ENCODE measurements at regions not wholly inside any gene's neighbourhood (a gene's known extent, or its start where the extent isn't known, plus 50 kb on each side); places are given as distances from the start of the nearest gene placed in this dataset.

- no peak for DNase-seq (ENCODE audit: low read depth)
These were observed 85.3 kb downstream of the C16orf95 start for GRCh38 chr16:87231911-87232310.

DNA sequence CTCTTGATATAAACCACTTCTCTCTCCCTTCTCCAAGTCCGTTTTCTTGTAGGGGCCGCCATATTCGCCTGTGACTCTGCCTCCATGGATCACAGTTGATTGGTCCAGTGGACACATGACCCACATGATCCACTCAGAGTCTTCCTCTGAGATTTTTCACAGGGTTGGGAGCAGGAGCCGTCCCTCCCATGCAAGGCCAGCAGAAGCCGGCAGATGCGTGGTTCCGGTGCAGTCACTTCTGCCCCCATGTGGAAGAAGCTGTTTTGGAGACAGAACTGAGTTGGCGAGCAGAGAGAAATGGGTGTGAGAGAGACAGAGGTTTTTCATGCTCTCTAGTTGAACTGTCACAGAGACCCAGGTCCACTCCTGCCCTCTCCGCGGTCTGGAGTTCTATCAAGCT, 83.3 kb downstream of the C16orf95 start:
- no peak for DNase-seq (ENCODE audit: low read depth)

DNA sequence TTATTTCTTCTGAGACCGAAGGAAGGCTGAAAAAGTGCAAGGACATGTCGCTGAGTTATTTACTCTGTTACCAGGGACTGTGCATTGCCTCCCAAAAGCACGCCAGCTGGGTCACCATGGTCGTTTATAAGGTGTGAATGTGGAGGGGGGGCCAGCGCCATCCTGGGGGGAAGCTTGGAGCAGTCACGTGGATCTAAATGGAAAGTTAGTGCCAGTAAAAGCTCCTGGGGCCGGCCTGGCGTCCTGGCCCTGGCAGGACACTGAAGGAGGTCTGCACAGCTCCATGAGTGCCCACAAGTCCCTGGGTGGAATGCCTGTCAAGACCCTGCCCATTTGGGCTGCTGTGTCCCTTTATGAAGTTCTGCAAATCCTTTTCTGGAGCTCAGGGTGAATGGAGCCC, 82.6 kb downstream of the C16orf95 start:
- DNase-seq (ENCODE audit: low read depth): no peak

DNA sequence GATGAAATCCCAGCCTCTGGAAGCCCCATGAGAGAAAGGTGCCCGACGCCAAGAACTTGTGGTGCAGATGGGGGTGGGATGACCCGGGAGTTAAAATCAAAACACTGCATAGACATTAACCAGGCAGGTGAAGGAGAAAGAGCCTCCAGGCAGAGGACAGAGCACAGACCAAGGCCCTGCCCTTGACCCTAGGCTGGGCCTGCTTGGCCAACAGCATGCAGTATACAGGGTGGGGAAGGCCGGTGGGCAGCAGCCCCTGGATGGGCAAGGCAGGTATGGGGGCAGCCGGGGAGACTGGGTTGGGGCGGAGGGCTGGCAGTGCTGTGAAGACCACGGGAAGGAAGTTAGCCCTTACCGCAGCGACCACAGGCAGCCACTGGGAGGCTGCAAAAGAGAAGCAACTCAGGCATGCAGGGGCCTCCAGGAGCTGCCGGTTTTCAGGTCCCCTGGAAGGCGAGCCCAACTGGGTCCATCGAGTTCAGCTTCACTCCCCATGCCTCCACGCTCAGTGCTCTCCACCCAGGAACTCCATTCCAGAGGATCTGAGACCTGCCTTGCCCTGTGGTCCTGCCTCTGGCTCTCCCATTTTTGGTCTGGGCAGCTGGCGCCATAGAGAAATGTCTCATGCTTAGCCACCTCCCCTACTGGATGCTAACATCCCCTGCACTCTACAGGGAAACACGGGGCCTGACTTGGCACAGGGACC, 81.2 kb downstream of the C16orf95 start:
- DNase-seq (ENCODE audit: low read depth): no peak

DNA sequence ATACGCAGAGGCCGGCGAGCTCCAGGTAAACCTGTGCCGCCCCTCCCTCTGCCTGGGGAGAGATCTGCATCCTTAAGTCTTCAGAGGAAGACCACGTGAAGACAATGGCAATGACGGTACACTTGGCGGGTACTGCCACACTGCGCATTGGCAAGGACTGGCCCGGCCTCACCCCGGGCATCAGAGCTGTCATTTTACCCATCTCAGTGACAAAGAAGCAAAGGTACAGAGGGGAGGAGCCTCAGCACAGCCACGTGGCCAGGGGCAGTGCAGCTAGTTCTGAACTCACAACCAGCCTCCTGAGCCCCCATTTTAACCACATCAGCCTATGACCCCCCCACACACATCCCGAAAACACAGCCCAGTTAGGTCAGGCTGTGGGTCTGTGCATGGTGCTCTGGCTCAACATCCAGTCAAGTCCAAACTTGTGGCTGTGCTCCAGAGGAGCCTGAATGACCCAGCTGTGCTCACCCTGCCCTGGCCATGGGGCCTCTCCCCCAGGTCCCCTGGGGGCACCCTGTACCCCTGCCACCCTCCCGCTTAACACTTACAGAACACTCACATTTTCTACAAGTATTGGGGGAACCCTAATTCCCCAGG, 80.6 kb downstream of the C16orf95 start:
- no peak for DNase-seq (ENCODE audit: low read depth)

DNA sequence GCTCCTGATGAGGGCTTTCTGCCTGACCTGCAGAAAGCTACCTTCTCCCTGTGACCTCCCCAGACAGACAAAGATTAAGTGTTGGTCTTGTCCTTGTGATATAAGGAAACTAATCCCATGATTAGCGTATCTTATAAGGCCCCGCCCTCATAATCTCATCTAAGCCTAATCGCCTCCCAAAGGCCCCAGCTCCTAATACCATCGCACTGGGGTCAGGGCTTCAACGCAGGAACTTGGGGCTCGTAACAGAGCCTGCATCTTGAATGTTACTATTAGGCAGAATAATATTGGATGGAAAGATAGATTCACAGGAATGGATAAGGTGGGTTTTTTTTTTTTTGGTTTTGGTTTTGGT, 78.9 kb downstream of the C16orf95 start:
- no peak for DNase-seq (ENCODE audit: low read depth)

DNA sequence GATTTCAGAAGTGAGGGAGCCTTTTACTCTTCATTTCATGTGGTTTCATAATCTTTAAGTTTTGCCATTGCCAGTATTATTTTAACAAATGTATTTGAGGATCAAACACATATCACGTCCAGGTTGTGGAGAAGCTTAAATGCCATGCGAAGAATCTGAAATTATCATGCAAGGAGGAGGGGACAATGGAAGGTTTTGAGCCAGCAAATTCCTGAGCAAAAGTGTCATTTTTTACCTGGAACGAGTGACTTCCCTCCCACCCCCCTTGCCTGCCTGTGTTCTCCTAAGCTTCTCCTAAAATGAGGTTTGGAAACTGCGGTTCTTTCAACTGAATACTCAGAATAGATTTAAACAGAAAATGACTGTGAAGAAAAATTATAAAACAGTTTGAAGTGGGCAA, 77.6 kb downstream of the C16orf95 start:
- DNase-seq (ENCODE audit: low read depth): no peak

GRCh38 chr16:87240211-87241136, 76.7 kb downstream of the C16orf95 start:
- no peak for DNase-seq (ENCODE audit: low read depth)

DNA sequence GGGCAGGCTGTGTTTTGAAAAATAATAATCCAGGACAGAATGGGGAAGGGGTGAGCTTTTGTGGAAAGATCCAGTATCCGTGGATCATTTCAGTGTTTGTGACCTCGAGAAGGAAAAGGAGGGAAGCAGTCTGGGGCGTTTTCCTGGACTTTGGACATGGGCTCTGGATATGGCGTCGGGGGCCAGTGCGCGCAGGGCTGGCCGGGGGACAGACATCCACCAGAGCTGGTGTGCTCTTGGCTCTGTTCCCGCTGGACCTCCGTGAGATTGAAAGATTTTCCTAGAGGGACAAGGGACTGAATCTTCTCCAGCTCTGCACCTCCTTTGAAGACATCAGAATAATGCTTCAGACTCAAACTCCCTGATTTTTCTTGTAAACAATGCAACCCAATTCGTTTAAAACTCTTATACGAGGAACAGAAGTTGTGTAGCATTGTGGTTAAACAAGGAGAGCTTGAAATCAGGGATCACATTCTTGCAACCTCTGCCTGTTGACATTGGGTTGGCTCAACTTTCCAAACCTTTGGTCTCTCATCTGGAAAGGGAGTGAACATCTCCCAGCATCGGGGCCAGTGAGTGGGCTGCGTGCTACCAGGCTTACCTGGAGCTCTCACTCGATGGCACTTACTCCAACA, 75.9 kb downstream of the C16orf95 start:
- no peak for DNase-seq (ENCODE audit: low read depth)

DNA sequence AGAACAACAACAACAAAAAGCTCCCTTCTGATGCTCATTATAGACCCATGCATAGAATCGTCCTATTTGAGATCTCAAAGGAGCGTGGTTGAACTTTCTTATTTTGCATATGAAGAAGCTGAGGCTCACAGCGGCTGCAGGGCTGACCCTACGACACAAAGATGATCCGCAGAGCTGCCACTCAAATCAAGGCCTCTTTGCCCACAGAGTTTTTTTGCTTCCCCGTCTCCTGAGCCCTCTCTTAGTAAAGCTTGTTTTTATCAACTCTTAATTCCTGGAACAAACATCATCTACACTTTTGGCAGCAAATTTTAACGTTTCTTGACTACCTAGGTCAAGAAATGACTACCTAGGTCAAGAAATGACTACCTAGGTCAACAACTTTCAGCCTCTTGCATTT, 73.7 kb downstream of the C16orf95 start:
- no peak for DNase-seq (ENCODE audit: low read depth)

- DNase-seq (ENCODE audit: low read depth): no peak
These were observed 72.5 kb downstream of the C16orf95 start for GRCh38 chr16:87244636-87245197.

DNA sequence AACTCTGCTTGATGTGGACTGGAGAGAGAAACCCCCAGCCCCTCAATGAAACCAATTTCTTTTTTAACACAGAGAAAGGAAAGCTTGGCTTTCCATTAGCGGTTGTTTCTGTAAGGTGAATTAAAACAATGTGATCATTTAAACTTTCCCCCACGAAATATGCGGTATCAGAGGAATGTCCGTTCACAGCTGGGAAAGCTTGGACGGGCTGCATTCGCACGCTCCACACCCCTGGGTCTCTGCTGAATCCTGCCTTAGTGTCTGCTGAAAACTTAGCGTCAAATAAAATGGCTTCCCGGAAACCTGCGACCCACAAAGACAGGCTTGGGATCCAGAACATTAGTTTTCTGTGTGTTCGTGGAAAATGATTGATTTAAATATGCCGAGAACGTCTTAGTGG, 71.7 kb downstream of the C16orf95 start:
- no peak for DNase-seq (ENCODE audit: low read depth)

- DNase-seq (ENCODE audit: low read depth): no peak
These were observed 70.7 kb downstream of the C16orf95 start for GRCh38 chr16:87246269-87247065.

DNA sequence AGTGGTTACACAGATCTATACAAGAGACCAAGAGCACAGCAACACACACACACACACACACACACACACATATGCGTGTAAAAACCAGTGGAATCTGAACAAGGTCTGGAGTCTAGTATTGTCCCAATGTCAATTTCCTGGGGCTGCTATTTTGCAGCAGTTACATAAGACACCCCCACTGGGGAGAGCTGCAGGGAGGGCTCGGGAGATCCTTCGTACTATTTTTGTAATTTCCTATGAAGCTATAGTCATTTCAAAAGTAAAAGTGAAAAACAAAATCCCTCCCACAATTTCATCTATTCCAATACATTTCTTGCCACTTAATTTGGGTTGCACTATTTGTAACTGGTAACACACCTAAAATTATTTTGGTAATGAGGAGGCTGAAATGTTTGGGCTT, 68.5 kb downstream of the C16orf95 start:
- no peak for DNase-seq (ENCODE audit: low read depth)

GRCh38 chr16:87249425-87249824, 67.8 kb downstream of the C16orf95 start:
- no peak for DNase-seq (ENCODE audit: low read depth)

- DNase-seq (ENCODE audit: low read depth): no peak
These were observed 66.7 kb downstream of the C16orf95 start for GRCh38 chr16:87250431-87250960.

DNA sequence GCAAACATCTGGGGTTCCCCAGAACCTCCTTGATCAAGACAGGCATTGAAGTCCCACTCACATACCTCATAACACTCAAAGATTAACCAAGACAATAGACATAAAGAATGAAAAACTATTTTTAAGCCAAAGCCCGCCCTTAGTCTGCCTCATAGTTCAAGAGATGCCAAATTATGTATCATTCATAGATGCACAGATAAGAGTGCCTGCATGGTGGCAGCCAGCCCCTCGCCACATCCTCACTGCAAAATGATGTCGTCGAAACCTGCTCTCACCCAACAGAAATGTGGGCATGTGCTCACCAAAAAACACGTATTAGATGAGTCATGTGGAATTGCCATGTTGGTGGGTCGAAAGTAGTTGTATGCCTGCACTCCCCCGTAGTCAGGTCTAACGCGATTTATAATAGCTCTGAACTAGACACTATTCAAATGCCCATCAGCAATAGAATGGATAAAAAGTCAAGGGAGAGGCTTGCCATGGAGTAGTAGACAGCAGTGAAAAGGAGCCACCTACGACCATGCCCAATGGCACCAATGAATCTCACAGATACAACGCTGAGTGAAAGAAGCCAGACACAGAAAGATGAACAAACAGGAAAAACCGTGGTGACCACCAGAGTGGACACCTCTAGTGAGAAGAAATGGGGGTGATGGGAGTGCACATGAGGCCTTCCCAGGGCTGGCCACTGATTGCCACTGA, 64.8 kb downstream of the C16orf95 start:
- DNase-seq (ENCODE audit: low read depth): no peak
